Globus pallidus (tissue), 1 donor: ENCODE measurements at regions not wholly inside any gene's neighbourhood (a gene's known extent, or its start where the extent isn't known, plus 50 kb on each side); places are given as distances from the start of the nearest gene placed in this dataset.
"Not testable (repeated sequence)": the region's sequence is repeated elsewhere in the genome, so short reads cannot be mapped to it uniquely, and the experiment has no call there.

ENCODE experiments used
- DNase-seq: peaks from one replicate; pipeline ENCODE4 v3.0.0-alpha.2; 2015; ENCODE audit warnings: low spot score

GRCh38 chr5:77869116-77869798 lies 93.1 kb upstream of the TBCA start:
- DNase-seq = no peak

GRCh38 chr5:77867914-77868313 lies 91.8 kb upstream of the TBCA start:
- DNase-seq = peak; percentile 80

DNA sequence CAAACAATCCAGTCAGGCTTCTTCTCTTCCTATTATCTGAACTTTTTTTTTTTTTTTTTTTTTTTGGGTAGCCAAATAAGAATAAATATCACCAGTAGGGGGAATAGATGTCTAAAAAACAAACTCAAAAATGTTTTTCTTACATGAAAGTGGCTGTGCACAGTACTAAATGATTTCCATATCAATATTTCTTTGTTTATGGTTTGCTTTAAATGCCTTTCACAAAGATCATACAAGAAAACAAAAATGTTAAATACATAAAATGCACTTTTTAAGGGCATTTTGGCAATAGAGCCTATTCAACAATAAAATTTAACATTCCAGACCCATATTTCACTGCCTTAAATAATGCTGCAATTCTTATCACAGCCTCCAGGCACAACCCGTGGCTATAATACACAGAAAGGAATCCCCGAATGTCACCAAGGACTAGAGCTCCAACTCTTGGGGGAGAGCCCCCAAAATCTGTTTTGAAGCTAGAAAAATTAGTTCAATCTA lies 91.1 kb upstream of the TBCA start:
- peak; percentile 59 for DNase-seq

DNA sequence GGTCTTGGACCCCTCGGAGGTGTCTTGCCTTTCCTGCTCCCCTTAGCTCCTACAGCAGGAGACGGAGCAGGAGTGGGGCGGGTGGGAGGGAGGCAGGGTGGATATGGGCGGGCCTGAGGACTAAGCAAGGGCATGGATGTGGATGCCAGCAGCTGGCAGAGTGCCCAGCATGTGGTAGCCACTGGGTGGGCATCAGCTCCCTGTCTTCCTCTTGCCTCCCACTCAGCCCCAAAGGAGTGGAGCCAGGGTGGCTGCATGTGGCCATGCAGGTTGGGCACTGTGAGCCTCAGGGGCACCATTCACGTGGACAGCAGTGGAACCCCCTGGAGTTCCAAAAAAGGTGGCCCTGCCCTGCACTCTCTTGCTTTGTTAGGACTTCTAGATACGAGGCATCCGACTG lies 90.1 kb upstream of the TBCA start:
- no peak for DNase-seq

DNA sequence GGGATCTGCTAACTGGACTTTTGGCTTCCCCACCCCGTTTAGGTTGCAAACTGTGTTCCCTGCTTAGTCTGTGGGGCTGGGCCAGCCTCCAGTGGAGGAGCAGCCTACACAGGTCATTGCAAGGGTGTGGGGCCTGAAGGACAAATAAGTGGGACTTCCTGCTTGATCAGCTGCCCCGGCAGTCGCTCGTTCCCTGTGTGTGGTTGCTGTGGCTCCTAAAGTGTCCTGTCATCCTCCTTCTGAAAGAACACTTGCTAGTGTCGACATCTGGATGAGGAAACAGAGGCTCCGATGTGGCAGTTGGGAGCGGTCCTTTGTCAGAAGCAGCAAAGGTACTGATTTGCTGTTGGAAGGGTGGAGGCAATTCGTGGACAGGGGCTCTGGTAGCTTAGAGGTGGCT lies 88.9 kb upstream of the TBCA start:
- no peak for DNase-seq

DNA sequence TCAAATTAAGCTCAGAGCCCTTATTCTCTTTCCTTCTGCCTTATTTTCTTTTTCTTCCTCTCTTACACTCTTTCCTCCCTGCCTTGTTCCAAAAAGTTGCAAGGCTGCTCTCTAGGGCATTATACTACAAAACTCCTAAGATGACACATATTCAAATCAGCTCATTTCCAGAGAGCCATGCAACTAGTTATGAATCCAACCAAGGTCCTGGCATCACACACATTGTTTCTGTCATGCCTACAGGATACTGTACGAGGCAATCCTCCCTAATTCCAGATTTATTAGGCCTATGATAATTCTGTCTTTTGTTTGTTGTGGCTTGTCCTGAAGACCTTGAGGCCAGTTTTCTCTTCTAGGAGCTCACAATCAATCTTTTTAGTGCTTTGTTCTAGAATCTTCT lies 87.0 kb upstream of the TBCA start:
- DNase-seq = no peak

GRCh38 chr5:77861576-77861975 lies 85.4 kb upstream of the TBCA start:
- no peak for DNase-seq

DNA sequence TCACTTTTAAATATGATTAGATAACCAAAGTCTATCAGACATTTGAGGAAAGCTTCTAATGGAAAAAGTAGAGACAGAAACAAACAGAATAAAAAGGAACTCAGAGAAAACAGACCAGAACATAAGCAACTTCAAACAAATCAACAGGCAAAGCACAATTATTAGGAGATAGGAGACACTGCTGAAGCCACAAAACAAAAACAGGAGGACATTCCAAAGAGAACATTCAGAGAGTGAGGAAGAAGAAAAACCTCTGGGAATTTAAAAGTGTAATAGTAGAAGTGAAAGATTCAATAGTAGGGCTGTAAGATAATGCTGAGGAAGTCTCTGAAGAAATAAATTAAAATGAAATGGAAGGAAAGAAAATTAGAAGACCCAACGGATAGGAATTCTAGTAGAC lies 83.2 kb upstream of the TBCA start:
- no peak for DNase-seq

DNA sequence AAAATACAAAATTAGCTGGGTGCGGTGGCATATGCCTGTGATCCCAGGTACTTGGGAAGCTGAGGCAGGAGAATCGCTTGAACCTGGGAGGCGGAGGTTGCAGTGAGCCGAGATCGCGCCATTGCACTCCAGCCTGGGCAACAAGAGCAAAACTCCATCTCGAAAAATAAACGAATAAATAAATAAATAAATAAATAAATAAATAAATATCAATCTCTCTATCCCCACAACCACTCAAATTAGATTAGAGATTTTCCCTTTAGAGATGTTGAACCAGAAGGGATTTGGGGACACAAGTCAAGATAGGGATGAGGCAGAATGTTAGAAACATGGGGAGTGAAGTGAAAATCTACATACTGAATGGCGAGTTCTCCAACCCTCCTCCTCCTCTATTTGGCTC lies 82.5 kb upstream of the TBCA start:
- DNase-seq = not testable (repeated sequence)

GRCh38 chr5:77855369-77855768 lies 79.2 kb upstream of the TBCA start:
- DNase-seq = no peak

DNA sequence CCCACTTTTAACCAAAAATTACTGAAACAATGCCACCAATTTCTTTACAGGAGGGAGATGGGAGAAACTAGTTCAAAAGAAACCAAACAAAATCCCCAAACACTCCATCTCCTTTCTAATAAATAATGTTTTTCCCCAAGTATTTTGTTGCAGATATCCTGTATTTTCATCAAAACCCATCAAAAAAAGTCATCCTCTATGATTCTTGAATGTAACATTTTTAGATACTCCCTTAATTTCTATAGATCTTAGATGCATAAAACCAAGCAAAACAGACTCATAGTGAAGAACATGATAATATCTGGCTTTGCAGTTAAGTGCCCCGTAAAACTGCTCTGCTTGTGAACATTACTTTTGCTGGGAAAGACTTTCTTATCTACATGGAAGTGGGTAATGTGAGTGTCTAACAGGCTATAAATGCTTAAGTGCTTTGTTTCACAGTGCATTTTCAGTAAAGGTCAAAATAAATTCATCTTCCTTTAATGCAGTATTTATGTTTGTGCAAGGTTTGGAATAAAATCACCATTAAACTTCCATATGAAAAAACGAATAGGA lies 77.3 kb upstream of the TBCA start:
- DNase-seq = no peak

- peak; percentile 79 for DNase-seq
Observed at GRCh38 chr5:77852514-77853352, 76.6 kb upstream of the TBCA start.

GRCh38 chr5:77852068-77852513 lies 76.0 kb upstream of the TBCA start:
- no peak for DNase-seq

DNA sequence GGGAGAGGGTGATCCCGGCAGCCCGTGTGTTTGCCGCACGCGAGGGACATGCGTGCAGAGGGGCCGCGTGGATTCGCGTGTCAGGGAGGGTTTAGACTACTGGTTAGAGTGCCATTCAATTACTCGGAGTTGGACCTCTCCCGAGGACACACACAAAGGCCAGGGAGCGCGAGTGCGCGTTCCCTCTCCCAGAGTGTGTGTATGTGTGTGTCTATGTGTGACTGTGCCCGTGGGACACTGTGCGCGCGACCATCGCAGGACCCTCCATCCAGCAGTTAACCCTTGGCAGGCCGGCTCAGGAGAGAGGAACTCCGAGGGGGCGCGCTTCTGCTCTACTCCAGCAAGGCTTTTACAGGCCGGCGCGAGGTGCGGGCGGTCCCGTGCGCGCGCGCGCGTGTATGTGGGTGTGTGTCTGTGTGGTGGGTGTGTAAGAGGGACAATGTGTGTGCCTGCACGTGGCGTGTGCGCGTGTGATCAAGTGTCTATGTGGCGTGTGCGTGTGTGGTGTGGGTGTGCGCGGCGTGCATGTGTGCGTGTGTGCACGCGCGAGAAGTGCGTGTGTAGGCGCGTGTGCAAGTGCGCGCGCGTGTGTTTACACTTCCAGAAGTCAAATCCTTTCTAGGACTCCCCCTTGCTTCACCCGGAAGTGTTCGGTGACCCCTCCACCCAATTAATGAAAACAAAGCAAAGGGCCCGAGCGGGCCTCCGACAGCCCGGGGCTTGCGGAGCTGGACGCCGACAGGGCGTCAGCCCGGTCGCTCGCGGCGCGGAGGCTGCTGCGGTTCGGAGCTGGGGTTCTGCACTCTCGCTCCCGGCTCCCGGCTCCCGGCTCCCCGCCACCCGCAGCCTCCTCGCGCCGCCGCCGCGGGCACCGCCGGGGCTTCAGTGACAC lies 75.3 kb upstream of the TBCA start:
- DNase-seq = peak; percentile 47

DNA sequence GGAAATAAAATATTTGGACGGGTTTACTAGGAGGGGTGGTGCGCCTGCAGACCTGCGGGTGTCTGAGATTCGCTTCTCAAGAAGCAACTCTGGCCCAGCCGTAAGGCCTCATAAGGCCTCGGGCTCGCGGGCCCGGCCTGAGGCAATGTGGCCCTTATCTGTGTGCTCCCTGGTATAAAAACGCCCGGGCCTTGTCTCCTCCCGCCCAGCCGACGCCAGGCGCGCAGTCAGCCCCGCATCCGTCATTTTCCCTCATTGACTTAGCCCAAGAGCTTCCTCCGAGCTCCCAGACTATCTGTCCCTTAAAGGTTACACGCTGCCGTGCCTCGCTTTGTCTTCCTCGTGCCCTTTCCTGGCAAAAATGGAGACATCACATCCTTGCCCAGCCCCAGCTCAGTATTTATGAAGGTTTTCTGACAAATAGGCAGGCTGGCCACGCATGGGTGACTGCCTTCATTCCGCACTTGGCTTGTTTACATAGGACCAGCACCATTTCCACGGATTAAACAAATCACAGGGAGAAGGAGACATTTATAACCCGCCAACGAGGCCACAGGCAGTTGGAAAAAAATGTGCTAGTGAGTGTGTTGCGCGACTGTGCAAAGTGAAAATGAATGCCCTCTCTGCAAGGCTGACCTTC lies 74.5 kb upstream of the TBCA start:
- no peak for DNase-seq

GRCh38 chr5:77849308-77849900 lies 73.3 kb upstream of the TBCA start:
- no peak for DNase-seq

DNA sequence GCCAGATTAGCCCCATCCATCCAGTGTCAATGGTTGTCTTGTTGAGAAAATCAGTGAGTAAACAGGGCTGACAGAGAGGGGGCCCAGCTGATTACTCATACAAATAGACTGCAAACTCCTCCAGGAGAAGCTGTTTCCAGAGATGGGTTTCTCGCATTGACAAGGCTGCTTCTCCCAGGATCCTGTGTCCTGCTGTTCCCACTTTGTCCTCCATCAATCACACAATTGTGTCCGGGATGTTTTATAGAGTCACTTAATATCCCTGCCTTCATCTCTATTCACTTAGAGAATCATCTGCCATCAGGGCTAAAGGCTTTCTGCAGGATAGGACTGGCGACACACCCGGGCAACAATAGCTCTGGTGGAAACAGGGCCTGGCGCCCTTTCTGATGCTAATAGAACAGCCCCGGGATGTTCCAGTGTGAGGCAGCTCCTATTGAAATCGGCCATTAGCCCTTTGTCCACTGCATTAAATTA lies 71.7 kb upstream of the TBCA start:
- DNase-seq = peak; percentile 69

DNA sequence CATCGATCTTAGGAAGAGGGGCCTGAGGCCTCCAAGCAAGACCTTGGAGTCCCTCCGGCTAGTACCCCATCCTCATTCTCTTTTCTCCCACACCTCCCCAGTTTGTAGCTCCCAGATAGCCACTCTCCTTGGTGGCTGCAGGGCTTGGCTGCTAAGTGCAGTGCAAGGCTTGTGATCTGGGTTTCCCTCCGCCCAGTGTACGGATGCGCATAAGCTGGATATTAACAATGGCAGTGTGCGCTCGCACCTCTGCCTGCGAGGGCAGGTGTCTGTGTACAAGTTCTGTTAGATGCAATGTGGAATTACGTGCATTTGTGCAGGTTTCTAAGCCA lies 71.0 kb upstream of the TBCA start:
- DNase-seq = no peak

DNA sequence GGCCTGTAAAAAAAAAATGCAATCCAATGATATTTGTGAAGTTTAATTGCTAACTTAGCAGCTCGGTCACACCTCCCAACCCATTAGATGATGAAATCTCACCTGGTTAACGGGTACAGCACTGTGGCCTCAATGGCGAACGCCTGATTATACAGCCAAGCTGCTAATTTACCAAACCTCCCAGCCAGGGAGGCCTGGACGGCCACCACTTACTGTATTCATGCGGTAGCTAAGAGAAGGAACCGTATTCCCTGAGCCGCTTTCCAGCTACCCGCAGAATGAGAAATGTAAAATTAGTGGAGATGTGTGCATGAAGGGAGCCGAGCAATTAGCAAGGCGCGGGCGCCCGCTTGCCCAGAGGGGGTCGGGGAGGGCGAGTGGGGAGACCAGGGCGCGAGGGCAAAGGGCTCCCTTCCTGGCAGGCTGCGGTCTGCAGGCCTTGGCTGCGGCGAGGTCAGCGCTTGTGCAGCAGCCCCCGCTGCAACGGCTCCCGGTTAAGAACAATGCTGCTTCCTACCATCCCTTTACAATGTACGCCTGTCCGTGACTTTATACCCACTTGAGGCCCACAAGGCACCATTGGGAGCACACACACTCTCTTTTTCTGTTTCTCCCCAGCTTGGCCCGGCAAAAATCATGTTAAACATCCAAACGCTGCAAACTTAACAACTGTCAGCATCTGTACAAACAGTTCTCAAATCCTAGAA lies 70.4 kb upstream of the TBCA start:
- no peak for DNase-seq

- DNase-seq = no peak
Observed at GRCh38 chr5:77845324-77845646, 69.1 kb upstream of the TBCA start.
